ENCODE measurements at regions not wholly inside any gene's neighbourhood (a gene's known extent, or its start where the extent isn't known, plus 50 kb on each side); places are given as distances from the start of the nearest gene placed in this dataset.

DNA sequence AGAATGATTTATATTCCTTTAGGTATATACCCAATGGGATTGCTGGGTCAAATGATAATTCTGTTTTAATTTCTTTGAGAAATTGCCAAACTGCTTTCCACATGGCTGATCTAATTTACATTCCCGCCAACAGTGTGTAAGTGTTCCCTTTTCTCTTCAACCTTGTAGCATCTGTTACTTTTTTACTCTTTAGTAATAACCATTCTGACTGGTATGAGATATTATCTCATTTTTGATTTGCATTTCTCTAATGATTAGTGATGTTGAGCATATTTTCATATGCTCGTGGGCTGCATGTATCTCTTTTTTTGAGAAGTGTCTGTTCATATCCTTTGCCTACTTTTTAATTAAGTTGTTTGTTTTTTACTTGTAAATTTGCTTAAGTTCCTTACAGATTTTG is 1264.2 kb downstream of the OTOL1 start:
- no peak for DNase-seq

DNA sequence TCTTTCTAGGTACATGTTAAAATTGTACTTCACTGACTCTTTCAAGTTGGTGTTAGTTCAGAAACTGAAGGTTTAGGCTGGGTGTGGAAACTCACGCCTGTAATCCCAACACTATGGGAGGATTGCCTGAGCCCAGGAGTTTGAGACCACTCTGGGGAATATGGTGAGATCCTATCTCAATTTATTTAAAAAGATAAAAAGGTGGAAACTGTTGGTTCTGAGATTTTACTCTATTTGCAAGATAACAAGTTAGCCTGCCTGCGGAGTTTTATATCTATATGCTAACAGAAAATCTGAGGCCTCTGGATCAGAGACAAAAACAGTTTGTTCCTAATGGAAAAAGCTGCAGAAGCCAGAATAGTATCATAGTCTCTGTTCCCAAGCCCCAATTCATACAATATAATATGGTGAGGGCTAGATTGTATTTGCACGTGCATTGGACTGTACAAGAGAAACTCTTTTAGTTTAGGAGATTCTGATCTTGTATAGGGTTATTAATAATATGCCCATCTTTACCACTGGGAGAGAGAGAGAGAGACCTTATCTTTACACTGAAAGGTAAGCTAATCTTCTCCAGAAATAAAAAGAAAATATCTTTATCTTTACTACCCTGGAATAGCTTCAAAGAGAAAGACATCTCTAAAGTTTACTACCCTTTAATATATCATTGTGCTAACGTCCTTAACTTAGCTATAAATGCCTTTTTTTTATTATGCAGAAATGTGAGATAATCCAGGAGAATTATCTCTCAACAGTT is 1267.6 kb downstream of the OTOL1 start:
- DNase-seq = no peak

DNA sequence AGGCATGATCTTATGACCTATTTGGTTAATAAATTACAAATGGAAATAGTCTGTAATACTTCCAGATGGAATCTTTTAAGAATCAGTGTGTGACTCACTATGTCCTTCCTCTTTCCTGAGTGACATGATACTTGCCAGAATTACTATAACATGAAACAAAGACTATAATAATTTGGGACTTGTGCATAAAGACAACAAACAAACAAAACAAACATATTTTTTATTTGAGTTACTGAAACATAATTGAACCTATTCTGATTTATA is 1268.1 kb downstream of the OTOL1 start:
- DNase-seq = no peak

DNA sequence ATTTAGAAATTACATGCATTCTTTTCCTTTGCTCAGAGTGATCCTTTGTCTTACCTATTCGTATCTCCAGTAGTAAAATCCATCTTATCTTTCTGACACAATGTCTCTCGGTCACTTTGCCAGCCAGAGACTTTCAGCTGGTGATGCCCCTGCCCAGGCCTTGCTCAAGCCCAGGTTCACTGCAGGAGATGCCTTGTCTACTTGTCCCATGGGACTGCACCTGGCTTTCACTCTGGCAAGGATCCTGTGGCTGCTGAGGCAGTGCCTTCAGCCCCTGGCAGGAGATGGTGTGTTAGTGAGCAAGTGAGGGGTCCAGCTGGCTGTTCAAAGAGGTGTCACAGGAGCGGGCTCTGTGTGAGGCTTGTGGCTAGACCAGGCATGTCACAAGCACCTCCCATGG is 1268.9 kb downstream of the OTOL1 start:
- no peak for DNase-seq

DNA sequence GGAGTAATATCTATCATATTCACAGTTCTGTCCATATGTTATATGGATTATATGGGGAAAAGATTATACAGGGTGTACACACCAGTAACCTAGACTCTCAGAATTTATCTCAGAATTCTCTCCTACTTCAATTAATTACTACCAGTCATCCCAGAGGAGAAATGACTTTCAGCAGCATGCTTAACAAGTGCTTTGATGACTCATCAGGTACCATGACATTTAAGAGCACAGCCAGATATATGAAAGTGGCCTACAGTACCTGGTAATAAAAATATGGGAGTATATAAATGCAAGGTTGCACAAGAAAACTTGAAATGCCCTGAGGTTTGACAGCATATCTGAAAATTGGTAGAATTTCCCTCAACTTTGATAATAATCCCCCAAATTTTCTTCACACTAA is 1273.0 kb downstream of the OTOL1 start:
- no peak for DNase-seq

DNA sequence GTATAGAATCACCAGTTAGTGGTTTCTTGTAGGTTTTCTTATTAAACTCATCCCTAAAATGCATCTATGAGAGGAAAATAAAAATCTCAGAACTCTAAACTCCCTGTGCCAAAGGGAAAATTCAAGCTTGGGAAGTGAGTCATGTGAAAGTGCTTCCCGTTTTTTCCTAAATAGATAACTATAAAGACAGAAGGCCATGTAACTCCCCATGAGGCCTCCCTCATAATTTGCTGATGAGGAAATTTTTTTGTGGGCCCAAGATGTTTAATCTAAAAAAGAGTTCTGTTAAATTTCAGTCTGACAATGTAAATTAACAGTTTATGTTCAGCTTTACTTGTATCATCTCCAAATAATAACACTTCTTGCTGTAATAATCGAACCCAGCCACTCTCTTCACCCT is 1273.9 kb downstream of the OTOL1 start:
- no peak for DNase-seq

DNA sequence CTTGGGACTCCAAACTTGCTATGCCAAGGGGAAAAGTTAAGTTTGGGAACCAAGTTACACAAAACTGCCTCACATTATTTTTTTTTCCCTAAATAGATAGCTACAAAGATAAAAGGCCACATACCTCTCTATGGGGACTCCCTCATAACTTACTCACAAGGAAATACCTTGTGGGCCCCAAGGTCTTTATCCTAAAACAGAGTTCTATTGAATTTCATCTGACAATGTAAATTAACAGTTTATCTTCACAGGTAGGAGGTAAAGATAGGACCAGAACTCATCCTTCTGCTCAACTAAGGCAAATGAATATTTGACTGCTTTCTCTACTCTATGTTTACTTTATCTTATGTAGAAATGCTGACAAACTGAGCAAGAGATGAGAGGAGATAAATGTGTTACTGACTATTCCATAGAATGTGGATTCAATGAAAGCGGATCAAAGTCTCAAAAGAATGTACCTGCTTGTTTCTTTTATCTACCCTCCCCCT is 1278.0 kb downstream of the OTOL1 start:
- DNase-seq = no peak

DNA sequence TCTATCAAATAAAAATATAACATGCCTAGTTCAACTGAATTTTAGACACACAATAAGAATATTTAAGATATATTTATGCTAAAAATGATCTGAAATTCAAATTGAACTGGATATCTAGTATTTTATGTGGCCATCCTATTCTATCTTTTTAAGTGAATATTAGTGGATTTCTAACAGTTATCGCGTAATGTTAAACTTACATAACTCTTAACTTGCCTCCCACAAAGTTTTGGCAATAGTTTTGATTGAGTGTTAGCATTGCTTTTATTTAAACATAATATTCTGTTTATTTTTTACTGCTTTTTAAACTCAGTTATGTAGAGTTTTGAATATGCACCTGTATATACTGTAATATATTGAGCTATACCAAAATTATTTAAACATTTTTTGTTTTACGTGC is 1279.5 kb downstream of the OTOL1 start:
- DNase-seq = no peak

DNA sequence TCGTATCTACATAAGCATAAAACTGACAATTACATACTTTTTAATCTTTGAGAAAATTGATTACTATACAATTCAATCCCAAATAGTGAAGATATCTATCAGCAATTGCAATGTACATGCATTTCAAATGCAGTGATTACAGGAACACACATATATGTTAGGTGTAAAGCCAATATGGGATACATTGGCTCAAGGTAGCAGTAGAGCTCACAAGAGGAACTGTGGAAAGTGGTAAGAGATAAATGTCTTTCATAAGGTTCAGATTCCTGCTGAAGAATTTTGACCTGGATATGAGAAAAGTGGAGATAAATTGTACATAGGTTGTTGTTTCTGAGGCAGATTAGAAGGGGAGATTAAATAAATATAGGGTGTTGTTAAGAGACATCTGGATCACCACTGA is 1280.5 kb downstream of the OTOL1 start:
- DNase-seq = no peak

DNA sequence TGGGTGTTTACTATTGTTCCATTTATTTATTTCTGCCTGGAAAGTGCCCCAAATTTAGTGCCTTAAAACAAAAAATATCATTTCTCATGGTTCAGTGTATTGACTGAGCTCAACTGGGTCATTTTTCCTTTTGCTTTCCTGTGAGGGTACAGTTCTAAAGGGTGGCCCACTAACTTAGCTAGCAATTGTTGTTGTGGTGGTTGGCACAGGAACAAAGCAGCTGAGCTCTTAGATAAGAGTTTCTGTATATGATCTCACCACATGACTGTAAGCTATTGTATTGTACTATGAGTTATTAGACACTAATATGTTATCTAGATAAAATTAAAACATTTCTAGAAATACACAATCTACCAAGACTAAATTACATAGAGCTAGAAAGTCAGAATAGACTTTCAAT is 1283.7 kb downstream of the OTOL1 start:
- DNase-seq = no peak

DNA sequence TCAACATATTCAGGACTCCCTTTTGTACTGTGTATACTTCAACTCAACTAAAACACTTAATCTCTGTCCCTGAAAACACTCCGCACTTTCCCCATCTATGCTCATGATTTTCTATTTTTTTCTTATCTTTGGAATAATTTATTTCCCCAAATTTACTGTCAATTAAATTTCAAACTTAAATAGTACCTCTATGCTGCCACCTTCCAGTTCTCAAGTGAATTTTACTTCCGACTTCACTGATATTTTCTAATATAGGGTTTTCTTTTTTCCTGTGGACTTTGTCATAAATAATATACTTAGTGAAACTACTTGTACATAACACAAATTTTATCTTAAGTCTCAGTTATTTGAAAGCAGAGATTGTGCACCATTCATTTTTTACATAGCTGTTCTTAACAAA is 1303.3 kb downstream of the OTOL1 start:
- DNase-seq = no peak

DNA sequence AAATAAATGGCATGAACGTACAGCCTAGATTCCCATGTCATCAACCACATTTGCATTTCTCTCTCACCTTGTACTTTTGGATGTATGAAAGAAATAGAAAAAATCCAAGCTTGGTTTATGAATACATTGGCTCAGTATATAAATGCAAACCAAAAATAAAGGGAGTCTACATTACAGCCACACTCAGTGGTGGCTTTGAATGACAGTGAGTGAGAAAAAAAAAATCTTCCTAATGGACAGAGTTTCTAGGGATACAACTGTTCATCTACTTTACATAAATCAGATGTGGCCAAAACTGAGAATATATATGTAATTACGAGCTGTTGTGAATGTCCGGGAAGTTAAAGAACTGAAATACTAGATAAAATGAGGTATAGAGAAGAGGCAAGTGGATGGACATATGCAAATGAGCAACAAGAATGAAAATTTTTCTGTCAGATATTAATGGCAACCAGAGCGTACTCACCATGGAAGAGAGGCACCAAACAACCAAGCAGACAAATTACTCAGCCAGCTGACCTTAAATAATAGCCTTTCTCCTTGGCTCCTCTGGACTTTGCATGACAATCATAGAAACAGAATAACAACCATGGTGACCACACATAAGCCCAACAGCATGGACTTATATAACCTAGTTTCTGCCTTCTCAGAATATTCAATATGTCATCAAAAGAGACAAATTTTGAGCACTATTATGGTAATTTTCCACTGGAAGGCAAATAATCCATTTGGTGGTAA is 1305.8 kb downstream of the OTOL1 start:
- DNase-seq = no peak

DNA sequence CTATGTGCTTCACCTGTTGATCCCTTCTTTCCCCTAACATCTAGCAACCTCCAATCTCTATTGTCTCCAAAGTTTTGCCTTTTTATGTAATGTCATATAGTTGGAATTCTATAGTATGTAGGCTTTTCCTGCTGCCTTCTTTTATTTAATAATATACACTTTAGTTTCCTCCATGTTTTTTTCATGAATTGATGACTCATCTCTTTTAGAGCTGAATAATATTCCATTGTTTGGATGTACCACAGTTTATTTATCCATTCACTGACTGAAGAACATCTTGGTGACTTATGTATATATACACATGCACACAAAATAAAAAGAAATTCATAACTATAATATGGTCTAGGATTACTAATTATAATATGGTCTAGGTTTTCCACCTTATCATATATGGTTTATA is 1314.2 kb downstream of the OTOL1 start:
- DNase-seq = no peak

DNA sequence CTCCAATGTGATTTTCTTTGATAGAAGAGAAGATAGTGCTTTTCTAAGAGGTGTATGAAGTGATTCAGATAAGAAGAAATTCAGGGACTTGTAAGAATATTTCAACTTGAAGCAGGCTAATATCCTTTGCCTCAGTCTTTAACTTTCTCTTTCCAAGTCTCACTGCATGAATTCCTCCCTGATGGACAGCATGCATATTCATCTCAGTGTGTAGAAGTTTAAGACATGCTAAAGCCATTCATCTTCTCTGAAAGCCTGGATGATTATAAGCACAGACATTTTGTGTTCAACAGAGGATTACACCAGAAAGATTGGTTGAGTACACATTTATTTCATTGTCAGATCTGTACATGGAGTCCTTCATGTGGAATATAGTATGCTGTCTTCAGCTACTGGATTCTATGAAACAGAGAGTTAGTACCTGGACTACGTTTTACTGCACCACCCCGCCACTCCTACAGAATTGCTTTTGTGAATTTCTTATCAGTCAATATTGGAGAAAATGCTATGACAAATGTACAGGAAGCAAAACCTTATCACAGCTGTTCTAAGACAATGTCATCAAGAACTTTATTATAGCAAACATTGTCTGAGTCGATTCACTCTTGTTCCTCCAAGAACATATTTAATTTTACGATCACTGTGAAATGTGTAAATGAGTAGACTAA is 1346.1 kb downstream of the OTOL1 start:
- DNase-seq = no peak

DNA sequence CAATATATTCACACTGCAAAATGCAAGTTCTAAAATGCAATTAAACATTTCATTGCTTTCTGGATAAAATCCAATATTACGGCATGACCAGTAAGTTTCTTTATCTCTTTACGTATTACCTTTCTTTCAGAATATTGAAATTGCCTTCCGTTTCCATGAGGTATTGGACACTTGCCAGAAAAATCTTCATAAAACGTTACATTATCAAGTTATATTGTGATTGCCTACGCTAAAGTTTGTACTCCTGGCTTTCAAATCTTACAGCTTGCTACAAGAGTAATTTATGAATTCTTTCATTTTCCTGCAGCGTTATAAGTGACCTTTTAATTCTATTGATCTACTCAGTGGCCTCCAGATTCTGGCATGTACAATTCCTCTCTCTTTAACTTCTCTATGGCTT is 1349.3 kb downstream of the OTOL1 start:
- DNase-seq = no peak

DNA sequence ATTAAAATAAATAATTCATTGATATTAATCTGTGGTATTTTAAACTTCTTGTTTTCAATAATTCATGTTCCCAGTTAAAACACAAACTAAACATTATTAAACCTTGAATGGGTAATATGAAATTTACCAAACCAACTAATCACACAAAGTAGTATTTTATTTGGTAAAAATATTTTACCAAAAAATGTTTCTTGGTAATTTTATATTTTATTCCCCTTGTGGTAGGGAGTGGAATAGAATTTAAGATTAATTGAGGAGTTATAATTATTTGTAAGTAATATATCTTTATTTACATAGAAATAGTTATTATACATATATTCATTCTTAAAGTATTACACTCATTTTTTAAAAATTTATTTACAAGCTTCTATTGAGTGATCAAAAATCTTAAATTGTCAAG is 1350.9 kb downstream of the OTOL1 start:
- no peak for DNase-seq

DNA sequence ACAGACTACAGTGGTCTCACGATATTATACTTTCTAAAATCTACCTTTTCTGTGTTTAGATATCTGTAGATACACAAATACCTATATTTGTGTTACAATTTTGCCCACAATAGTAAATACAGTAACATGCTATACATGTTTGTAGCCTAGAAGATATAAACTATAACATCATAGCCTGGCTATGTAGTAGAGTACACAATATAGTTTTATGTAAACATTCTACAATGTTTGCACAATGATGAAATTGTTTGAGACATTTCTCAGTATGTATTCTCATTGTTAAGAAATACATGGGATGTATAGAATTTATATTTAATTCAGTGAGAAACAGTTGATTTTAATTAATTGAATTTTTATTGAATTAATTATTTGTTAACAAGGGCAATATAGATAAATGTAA is 1367.0 kb downstream of the OTOL1 start:
- DNase-seq = no peak

DNA sequence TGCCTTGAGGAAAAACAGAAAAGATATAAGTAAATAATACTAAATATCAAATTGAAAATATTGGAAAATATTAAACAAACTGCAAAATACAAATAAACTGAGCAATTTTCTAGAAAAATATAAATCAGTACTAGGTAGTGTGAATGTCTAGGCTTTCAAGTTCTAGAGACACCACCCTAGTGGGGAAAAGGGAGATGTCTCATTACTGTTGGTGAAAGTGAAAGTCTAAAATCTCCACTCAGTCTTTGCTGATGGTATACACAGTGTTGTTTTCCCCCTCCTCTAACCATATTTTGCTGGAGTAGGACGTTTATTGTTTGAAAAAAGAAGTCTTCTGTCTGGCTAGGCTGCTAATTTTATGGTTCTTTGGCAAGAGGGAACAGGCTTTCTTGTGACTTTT is 1368.9 kb downstream of the OTOL1 start:
- no peak for DNase-seq

DNA sequence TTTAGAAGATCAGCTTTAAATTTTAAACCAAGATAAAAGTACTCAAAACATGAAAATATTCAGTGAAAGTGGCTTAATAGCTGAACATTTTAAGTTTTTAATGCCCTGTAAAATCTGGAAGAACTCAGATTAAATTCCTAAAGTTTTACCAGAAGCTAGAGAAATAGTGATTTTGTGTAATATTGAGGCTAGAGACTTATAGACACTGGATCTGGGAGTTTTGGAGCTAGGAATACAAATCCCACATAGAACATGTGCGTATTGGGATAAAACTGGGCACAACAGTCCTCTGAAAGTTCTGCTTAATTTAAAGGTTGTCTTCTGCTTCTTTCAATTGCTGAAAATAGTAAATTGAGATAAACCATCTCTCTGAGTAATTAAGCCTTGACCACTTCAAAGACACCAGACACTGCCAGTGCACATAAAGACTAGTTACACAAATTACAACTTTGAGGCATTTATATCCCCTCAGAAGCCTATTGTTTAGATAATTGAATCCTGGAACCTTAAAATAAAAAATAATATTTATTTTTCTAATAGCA is 1382.5 kb downstream of the OTOL1 start:
- no peak for DNase-seq

DNA sequence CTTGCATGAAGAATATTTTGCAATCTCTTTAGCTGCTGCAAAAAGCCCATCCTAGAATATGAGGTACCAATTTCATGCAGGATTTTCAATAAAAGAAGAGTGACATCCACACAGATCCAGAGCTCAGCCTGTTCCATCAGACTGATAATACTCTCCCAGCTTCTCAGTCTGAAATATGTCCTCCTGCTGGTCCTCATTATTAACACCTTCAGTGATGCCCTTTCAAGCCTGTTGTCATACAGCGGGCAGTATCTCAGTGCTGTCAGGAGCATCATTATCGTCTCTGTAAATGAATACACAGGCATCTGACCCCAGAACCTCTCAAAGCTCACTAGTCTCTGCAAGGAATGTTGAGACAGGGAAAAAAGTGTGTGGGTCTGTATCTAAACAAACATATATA is 1387.8 kb downstream of the OTOL1 start:
- no peak for DNase-seq

DNA sequence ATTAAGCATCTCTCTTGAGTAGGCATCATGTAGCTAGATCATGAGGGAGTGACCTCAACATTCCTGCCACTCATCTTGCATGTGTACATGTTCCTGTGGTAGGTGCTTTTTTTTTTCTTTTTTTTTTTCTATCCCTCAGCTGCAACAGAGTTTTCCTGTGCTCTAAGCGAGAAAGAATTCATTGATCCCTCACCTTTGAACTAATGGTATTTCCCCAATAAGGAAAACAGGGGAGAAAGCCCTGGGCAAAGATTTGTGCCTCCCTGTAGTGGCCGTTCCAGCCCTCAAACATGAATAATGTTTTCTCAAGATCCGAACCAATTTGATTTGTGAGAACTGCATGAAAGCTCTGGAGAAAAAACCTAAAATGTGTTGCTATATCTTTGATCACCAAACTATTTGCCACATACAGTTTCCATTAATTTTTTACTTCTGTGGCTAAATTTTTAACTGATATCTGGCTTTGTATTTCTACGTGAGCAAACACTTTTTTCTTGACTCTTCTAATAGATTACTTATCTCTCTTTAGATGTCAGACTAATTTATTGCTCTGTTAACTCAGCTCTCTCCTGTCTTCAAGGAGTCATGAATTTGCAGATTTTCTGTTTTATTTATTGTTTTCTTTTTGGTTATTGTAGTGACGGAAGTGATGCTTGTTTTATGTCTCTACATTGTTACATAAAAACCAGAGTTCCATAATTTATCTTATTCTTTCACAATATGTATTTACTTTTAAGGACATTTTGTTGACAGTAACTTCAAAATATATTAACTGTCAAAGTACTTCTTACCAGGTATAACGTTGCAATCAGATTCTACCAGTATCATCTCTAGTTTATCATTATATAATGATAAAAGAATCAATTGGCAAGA is 1396.5 kb downstream of the OTOL1 start:
- no peak for DNase-seq

DNA sequence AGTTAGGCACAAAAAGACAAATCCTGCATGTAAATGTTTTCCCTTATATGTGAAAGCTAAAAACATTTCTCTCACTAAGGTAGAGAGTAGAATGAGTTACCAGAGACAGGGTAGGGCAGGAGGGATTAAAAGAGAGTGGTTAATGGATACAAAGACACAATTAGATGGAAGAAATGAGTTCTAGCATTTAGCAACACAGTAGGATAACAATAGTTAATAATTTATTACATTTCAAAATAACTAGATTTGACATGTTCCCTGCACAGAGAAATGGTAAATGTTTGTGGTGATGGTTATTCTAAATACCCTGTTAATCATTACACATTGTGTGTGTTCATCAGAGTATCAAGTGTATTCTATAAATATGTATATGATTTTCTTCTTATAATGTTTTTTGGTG is 1400.7 kb downstream of the OTOL1 start:
- no peak for DNase-seq

DNA sequence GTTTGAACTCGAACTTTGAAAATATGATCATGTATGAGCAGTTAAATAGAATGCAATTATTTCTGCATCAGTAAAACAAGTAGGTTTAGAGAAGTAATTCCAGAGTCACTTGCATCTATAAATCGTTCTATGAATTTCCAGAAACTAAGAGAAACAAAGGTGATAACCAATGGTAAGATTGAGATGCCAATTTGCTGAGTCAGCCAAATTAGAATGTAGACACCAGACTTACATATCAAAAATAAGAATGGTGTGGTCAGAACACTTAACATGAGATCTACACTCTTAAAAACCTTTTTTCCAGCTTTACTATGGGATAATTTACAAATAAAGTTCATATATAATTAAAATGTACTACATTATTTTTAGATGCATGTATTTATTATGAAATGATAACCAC is 1435.9 kb downstream of the OTOL1 start:
- DNase-seq = no peak

All from T-helper 1 cell (primary cell).